ENCODE measurements at regions not wholly inside any gene's neighbourhood (a gene's known extent, or its start where the extent isn't known, plus 50 kb on each side); places are given as distances from the start of the nearest gene placed in this dataset.

DNA sequence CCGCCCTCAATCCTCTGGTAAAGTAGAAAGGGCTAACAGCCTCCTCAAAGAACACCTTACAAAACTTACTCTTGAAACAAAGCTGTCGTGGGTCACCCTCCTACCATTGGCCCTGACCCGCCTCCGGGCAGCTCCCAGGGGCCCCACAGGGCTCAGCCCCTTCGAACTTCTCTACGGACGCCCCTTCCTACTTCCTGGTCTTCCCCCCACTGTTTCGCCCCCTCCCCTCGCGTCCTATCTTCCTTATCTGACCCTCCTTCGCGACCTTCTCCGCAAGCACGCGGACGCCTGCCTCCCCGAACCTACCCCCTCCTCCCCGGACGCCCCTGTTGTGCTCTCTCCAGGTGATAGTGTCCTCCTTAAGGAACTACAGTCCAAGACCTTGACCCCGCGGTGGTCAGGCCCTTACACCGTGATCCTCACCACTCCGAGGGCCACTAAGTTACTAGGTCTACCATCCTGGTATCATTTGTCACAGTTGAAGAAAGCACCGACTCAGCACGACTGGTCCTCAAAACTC, 963.1 kb downstream of the RPA4 start (continued):
- TF ChIP-seq, protein P1, sequence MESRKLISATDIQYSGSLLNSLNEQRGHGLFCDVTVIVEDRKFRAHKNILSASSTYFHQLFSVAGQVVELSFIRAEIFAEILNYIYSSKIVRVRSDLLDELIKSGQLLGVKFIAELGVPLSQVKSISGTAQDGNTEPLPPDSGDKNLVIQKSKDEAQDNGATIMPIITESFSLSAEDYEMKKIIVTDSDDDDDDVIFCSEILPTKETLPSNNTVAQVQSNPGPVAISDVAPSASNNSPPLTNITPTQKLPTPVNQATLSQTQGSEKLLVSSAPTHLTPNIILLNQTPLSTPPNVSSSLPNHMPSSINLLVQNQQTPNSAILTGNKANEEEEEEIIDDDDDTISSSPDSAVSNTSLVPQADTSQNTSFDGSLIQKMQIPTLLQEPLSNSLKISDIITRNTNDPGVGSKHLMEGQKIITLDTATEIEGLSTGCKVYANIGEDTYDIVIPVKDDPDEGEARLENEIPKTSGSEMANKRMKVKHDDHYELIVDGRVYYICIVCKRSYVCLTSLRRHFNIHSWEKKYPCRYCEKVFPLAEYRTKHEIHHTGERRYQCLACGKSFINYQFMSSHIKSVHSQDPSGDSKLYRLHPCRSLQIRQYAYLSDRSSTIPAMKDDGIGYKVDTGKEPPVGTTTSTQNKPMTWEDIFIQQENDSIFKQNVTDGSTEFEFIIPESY (IDR thresholded peaks at IDR 0.05; ENCODE audit: extremely low read depth, insufficient replicate concordance, low read length) = no peak
- no peak for TF ChIP-seq RAD21 (IDR thresholded peaks at IDR 0.05; ENCODE audit: low read depth)
- TF ChIP-seq ZFX (IDR thresholded peaks at IDR 0.05) = no peak
- TF ChIP-seq SP1 (IDR thresholded peaks at IDR 0.05; ENCODE audit: low read depth) = no peak
- TF ChIP-seq POLR2AphosphoS5 (IDR thresholded peaks at IDR 0.05; ENCODE audit: low read depth, low read length) = no peak
- TF ChIP-seq, protein P2, sequence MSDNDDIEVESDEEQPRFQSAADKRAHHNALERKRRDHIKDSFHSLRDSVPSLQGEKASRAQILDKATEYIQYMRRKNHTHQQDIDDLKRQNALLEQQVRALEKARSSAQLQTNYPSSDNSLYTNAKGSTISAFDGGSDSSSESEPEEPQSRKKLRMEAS (IDR thresholded peaks at IDR 0.05) = no peak
- no peak for TF ChIP-seq SIN3A (IDR thresholded peaks at IDR 0.05; ENCODE audit: low read depth)

- H4K20me1 ChIP-seq (ENCODE audit: insufficient read depth) = no peaks in the 10 kb centered on the region
- no peak for ATAC-seq
- H3K4me1 ChIP-seq (ENCODE audit: control insufficient read depth in 1 of 2, insufficient read depth in 2 of 2, low read length in 2 of 2) = no peaks in the 10 kb centered on the region
- no peak overlapping the region for H3K9ac ChIP-seq (ENCODE audit: low read length)
- ChIA-PET CTCF (no interaction called here), RAD21 (ENCODE audit: low non-redundant PET in 1 of 2, low total read pairs in 2 of 2, uncharacterized antibody in 2 of 2, unreplicated experiment in 2 of 2) (no interaction called here), POLR2A (no interaction called here)
- BruUV-seq (replicated peaks) = no TSS peak
- H2AFZ ChIP-seq (ENCODE audit: low read depth, low read length, poor library complexity, severe bottlenecking) = no peak overlapping the region
- H3K9me3 ChIP-seq (ENCODE audit: control insufficient read depth in 1 of 2, insufficient read depth in 1 of 2, low read depth in 1 of 2, low read length in 2 of 2) = no peaks in the 10 kb centered on the region
- H3K79me2 ChIP-seq (ENCODE audit: insufficient read depth, low read length) = no peaks in the 10 kb centered on the region
- no peak overlapping the region for H3K4me3 ChIP-seq (replicated peaks in 1 of 2; ENCODE audit: low read depth in 1 of 2, low read length in 2 of 2)
- H3K36me3 ChIP-seq (ENCODE audit: control insufficient read depth in 1 of 2, insufficient read depth in 2 of 2, low read length in 2 of 2) = no peaks in the 10 kb centered on the region
- intact Hi-C loops (cut with micrococcal nuclease) = no loop called here
- H3K27me3 ChIP-seq (ENCODE audit: insufficient read depth, low read length) = no peaks in the 10 kb centered on the region
- no peaks in the 10 kb centered on the region for H3K9me2 ChIP-seq (ENCODE audit: insufficient read depth)
- H3K27ac ChIP-seq (ENCODE audit: low read depth, low read length) = no peak overlapping the region
- no peak for DNase-seq (ENCODE audit: low read depth, low spot score)
- no peak overlapping the region for H3K4me2 ChIP-seq (ENCODE audit: low read length)
- TF ChIP-seq, protein P3, sequence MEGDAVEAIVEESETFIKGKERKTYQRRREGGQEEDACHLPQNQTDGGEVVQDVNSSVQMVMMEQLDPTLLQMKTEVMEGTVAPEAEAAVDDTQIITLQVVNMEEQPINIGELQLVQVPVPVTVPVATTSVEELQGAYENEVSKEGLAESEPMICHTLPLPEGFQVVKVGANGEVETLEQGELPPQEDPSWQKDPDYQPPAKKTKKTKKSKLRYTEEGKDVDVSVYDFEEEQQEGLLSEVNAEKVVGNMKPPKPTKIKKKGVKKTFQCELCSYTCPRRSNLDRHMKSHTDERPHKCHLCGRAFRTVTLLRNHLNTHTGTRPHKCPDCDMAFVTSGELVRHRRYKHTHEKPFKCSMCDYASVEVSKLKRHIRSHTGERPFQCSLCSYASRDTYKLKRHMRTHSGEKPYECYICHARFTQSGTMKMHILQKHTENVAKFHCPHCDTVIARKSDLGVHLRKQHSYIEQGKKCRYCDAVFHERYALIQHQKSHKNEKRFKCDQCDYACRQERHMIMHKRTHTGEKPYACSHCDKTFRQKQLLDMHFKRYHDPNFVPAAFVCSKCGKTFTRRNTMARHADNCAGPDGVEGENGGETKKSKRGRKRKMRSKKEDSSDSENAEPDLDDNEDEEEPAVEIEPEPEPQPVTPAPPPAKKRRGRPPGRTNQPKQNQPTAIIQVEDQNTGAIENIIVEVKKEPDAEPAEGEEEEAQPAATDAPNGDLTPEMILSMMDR (IDR thresholded peaks at IDR 0.05 in 2 of 3, conservative IDR thresholded peaks at IDR 0.05 in 1 of 3; ENCODE audit: borderline replicate concordance in 1 of 3, insufficient read depth in 1 of 3, low read depth in 2 of 3, low read length in 2 of 3) = no peak
- no peak for TF ChIP-seq RAD21 (IDR thresholded peaks at IDR 0.05; ENCODE audit: low read depth)
These were observed 964.4 kb downstream of the RPA4 start for GRCh38 chrX:97847885-97848679.

Measured in HCT116 (cell line).